ENCODE measurements at regions not wholly inside any gene's neighbourhood (a gene's known extent, or its start where the extent isn't known, plus 50 kb on each side); places are given as distances from the start of the nearest gene placed in this dataset.

DNA sequence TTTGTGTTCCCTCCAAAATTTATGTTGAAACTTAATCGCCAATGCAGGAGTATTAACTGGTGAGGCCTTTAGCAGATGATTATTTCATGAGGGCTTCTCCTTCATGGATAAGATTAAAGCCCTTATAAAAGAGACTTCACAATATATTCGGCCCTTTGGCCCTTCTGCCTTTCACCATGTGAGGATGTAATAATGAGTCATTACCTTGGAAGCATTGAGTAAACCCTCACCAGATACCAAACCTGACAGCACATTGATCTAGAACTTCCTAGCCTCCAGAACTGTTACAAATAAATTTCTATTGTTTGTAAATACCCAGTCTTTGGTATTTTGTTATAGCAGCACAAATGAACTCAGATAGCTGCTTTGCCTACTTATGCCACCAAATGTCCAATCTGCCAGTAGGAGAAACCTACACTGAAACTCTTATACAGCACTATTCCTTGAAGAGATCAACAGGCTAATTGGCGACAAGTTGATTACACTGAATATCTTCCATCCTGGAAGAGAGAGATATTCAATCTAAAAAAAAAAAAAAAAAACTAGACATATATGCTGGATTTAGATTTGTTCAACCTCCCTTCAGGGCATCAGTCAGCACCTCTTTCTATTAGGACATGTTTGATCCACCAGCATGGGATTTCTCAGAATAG lies 125.9 kb upstream of the COL5A2 start:
- Mint-ChIP-seq H3K9me3 (peaks cover 4% of the 10 kb centered on the region), H3K4me1 (ENCODE audit: low read depth) (peaks cover 76% of the 10 kb centered on the region), H3K27ac (peak overlapping the region; percentile 85), H3K4me3 (no peak overlapping the region), H3K36me3 (ENCODE audit: low read depth) (no peaks in the 10 kb centered on the region), H3K27me3 (no peaks in the 10 kb centered on the region)
- DNase-seq (no peak), ATAC-seq (ENCODE audit: poor library complexity) (no peak)
- Histone ChIP-seq H3K27me3 (ENCODE audit: control insufficient read depth in 1 of 2, insufficient read depth in 2 of 2, low read length in 2 of 2) (no peaks in the 10 kb centered on the region), H3K9me3 (ENCODE audit: control insufficient read depth in 1 of 2, insufficient read depth in 1 of 2, low read length in 2 of 2) (no peaks in the 10 kb centered on the region), H3K36me3 (ENCODE audit: insufficient read depth, low read length) (no peaks in the 10 kb centered on the region), H3K4me3 (ENCODE audit: low read length) (no peak overlapping the region), H3K27ac (ENCODE audit: low read depth in 1 of 2, low read length in 2 of 2) (no peak overlapping the region), H3K4me1 (ENCODE audit: insufficient read depth, low read length) (peaks cover 31% of the 10 kb centered on the region)
- TF ChIP-seq, protein P1, sequence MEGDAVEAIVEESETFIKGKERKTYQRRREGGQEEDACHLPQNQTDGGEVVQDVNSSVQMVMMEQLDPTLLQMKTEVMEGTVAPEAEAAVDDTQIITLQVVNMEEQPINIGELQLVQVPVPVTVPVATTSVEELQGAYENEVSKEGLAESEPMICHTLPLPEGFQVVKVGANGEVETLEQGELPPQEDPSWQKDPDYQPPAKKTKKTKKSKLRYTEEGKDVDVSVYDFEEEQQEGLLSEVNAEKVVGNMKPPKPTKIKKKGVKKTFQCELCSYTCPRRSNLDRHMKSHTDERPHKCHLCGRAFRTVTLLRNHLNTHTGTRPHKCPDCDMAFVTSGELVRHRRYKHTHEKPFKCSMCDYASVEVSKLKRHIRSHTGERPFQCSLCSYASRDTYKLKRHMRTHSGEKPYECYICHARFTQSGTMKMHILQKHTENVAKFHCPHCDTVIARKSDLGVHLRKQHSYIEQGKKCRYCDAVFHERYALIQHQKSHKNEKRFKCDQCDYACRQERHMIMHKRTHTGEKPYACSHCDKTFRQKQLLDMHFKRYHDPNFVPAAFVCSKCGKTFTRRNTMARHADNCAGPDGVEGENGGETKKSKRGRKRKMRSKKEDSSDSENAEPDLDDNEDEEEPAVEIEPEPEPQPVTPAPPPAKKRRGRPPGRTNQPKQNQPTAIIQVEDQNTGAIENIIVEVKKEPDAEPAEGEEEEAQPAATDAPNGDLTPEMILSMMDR (IDR thresholded peaks at IDR 0.05), result no peak
- ChIA-PET CTCF (no interaction called here), POLR2A (interaction anchor here (0.9 to 1.1 kb wide), 2 partner anchors 9 to 275 kb away, joined by 3 to 5 read pairs; partner anchors contain the start of gene SLC40A1)
- intact Hi-C loops (cut with DNase I, micrococcal nuclease), result no loop called here

DNA sequence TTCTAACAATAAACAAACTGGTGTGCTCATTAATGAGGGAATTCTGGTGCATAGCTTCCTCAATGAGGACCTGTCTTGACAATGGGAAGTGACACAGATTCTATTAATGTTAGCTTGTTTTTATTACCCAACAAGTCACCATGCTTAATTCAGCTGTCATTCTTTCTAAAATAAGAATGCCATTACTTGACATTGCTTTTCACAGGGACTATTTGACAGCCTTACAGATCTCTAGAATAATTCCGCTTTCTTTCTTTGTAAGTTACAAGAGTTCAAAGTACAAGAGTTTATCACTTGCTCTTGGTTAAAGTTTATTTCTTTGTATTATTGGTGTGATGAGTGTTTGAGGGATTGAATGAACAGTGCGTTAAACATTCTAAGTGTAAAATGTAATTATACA lies 127.0 kb upstream of the COL5A2 start:
- Mint-ChIP-seq H3K4me1 (ENCODE audit: low read depth) (peaks cover 72% of the 10 kb centered on the region), H3K9me3 (peaks cover 3% of the 10 kb centered on the region), H3K4me3 (no peak overlapping the region), H3K27ac (peak overlapping the region; percentile 22), H3K36me3 (ENCODE audit: low read depth) (no peaks in the 10 kb centered on the region), H3K27me3 (no peaks in the 10 kb centered on the region)
- Histone ChIP-seq H3K27ac (ENCODE audit: low read depth in 1 of 2, low read length in 2 of 2) (no peak overlapping the region), H3K36me3 (ENCODE audit: insufficient read depth, low read length) (no peaks in the 10 kb centered on the region), H3K9me3 (ENCODE audit: control insufficient read depth in 1 of 2, insufficient read depth in 1 of 2, low read length in 2 of 2) (no peaks in the 10 kb centered on the region), H3K4me3 (ENCODE audit: low read length) (no peak overlapping the region), H3K4me1 (ENCODE audit: insufficient read depth, low read length) (peaks cover 30% of the 10 kb centered on the region), H3K27me3 (ENCODE audit: control insufficient read depth in 1 of 2, insufficient read depth in 2 of 2, low read length in 2 of 2) (no peaks in the 10 kb centered on the region)
- TF ChIP-seq, protein P1 (IDR thresholded peaks at IDR 0.05), result no peak
- ATAC-seq (ENCODE audit: poor library complexity), result no peak
- POLR2A ChIA-PET, result no interaction called here
- CTCF ChIA-PET, result no interaction called here
- intact Hi-C loops (cut with DNase I, micrococcal nuclease), result no loop called here
- DNase-seq, result no peak

DNA sequence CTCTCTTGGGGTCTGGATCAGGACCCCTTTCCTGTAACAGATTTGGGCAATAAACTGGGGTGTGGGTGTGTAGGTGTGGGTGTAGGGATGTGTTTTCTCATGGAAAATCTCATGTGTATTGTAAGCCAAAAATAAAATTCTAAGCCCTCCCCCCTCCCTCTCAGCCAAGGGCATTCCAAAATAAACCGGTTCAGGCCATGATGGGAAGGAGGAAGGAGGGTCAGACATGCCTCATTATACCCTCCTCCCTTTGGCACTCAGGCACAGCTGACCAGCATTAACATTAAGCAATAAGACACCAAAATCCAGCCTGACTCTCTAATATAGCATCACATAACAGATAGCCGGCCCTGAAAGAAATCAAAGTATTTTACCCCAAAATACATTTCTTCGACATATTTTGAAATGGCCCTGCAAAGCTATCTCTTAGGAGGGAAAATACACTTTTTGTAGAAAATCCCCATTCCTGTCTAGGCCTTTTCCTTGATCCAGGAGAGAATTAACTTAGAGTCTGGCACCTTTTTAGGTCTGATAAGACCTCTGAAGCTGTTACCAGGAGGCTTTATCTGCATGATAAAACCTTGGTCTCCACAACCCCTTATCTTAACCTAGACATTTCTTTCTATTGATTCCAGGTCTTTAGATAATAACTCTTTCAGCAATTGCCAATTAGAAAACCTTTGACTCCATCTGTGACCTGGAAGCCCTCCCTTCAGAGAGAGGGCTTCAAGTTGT lies 128.7 kb upstream of the COL5A2 start:
- Histone ChIP-seq H3K36me3 (ENCODE audit: insufficient read depth, low read length) (no peaks in the 10 kb centered on the region), H3K27me3 (ENCODE audit: control insufficient read depth in 1 of 2, insufficient read depth in 2 of 2, low read length in 2 of 2) (no peaks in the 10 kb centered on the region), H3K27ac (ENCODE audit: low read depth in 1 of 2, low read length in 2 of 2) (no peak overlapping the region), H3K4me1 (ENCODE audit: insufficient read depth, low read length) (peaks cover 32% of the 10 kb centered on the region), H3K9me3 (ENCODE audit: control insufficient read depth in 1 of 2, insufficient read depth in 1 of 2, low read length in 2 of 2) (peaks cover 0 to 4% of the 10 kb centered on the region in 2 experiments), H3K4me3 (ENCODE audit: low read length) (no peak overlapping the region)
- ATAC-seq (ENCODE audit: poor library complexity), result no peak
- Mint-ChIP-seq H3K4me1 (ENCODE audit: low read depth) (peaks cover 74% of the 10 kb centered on the region), H3K4me3 (no peak overlapping the region), H3K36me3 (ENCODE audit: low read depth) (no peaks in the 10 kb centered on the region), H3K27ac (no peak overlapping the region), H3K9me3 (peaks cover 3% of the 10 kb centered on the region), H3K27me3 (no peaks in the 10 kb centered on the region)
- intact Hi-C loops (cut with DNase I, micrococcal nuclease), result no loop called here
- ChIA-PET POLR2A (no interaction called here), CTCF (no interaction called here)
- DNase-seq, result no peak
- TF ChIP-seq, protein P1 (IDR thresholded peaks at IDR 0.05), result no peak

Measured in CD4-positive, alpha-beta T cell (primary cell).